ENCODE measurements at regions not wholly inside any gene's neighbourhood (a gene's known extent, or its start where the extent isn't known, plus 50 kb on each side); places are given as distances from the start of the nearest gene placed in this dataset.

DNA sequence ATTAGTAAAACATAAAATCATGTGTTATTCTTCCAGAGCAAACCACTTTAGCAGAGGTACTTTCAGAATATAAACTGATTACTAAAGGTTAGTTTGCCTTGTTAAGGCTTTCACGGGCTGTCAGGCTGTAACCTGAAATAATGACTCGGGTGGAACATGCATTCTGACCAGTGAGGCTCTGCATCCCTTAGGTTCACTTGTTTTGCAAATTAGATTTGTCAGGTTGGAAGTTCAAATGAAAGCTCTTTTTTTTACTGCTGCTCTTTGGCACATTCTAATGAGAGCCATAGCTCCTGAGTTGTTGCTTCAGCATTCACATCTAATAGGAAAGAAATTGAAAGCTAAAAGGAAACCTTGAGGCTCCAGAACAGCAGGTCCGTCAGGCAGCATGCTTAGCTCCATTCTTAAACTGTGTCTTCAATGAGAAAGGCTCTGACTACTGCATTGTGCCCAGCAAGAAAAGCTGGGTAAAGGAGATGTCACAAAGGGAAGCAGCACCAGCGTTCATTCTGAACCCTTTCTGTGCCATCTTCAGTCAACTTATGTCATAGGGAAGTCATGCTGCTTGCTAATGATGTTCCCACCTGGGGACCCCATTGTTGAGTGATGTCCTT lies 445.5 kb upstream of the FBXO33 start:
- no peaks in the 10 kb centered on the region for H3K36me3 ChIP-seq (ENCODE audit: insufficient read depth, low read length)
- no peak overlapping the region for H3K4me3 ChIP-seq (ENCODE audit: low read length)
- H3K27me3 ChIP-seq (ENCODE audit: insufficient read depth, low read depth, low read length) = no peaks in the 10 kb centered on the region
- H3K9me2 ChIP-seq (ENCODE audit: insufficient read depth, low read length) = no peaks in the 10 kb centered on the region
- no peaks in the 10 kb centered on the region for H3K9me3 ChIP-seq (ENCODE audit: low read length)
- H3K9ac ChIP-seq (ENCODE audit: low read length) = no peak overlapping the region
- H3K79me2 ChIP-seq (replicated peaks; ENCODE audit: insufficient read depth, low read length) = no peaks in the 10 kb centered on the region
- H3F3A ChIP-seq (ENCODE audit: insufficient read depth, low read length, poor library complexity, severe bottlenecking) = no peaks in the 10 kb centered on the region
- no peak for TF ChIP-seq TAF1 (IDR thresholded peaks at IDR 0.05; ENCODE audit: low read depth)
- no peak for TF ChIP-seq MXI1 (conservative IDR thresholded peaks at IDR 0.05; ENCODE audit: poor library complexity, severe bottlenecking)
- TF ChIP-seq EP300 (conservative IDR thresholded peaks at IDR 0.05; ENCODE audit: poor library complexity, severe bottlenecking) = no peak
- TF ChIP-seq EZH2 (IDR thresholded peaks at IDR 0.05; ENCODE audit: borderline replicate concordance, insufficient read depth, low read length, poor library complexity, severe bottlenecking) = no peak
- TF ChIP-seq SMC3 (conservative IDR thresholded peaks at IDR 0.05; ENCODE audit: poor library complexity) = no peak
- TF ChIP-seq, protein P1, sequence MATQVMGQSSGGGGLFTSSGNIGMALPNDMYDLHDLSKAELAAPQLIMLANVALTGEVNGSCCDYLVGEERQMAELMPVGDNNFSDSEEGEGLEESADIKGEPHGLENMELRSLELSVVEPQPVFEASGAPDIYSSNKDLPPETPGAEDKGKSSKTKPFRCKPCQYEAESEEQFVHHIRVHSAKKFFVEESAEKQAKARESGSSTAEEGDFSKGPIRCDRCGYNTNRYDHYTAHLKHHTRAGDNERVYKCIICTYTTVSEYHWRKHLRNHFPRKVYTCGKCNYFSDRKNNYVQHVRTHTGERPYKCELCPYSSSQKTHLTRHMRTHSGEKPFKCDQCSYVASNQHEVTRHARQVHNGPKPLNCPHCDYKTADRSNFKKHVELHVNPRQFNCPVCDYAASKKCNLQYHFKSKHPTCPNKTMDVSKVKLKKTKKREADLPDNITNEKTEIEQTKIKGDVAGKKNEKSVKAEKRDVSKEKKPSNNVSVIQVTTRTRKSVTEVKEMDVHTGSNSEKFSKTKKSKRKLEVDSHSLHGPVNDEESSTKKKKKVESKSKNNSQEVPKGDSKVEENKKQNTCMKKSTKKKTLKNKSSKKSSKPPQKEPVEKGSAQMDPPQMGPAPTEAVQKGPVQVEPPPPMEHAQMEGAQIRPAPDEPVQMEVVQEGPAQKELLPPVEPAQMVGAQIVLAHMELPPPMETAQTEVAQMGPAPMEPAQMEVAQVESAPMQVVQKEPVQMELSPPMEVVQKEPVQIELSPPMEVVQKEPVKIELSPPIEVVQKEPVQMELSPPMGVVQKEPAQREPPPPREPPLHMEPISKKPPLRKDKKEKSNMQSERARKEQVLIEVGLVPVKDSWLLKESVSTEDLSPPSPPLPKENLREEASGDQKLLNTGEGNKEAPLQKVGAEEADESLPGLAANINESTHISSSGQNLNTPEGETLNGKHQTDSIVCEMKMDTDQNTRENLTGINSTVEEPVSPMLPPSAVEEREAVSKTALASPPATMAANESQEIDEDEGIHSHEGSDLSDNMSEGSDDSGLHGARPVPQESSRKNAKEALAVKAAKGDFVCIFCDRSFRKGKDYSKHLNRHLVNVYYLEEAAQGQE (IDR thresholded peaks at IDR 0.05; ENCODE audit: borderline replicate concordance) = no peak
- TF ChIP-seq RAD21 (conservative IDR thresholded peaks at IDR 0.05) = no peak
- no peak for TF ChIP-seq POLR2AphosphoS5 (IDR thresholded peaks at IDR 0.05)
- TF ChIP-seq, protein P2, sequence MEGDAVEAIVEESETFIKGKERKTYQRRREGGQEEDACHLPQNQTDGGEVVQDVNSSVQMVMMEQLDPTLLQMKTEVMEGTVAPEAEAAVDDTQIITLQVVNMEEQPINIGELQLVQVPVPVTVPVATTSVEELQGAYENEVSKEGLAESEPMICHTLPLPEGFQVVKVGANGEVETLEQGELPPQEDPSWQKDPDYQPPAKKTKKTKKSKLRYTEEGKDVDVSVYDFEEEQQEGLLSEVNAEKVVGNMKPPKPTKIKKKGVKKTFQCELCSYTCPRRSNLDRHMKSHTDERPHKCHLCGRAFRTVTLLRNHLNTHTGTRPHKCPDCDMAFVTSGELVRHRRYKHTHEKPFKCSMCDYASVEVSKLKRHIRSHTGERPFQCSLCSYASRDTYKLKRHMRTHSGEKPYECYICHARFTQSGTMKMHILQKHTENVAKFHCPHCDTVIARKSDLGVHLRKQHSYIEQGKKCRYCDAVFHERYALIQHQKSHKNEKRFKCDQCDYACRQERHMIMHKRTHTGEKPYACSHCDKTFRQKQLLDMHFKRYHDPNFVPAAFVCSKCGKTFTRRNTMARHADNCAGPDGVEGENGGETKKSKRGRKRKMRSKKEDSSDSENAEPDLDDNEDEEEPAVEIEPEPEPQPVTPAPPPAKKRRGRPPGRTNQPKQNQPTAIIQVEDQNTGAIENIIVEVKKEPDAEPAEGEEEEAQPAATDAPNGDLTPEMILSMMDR (IDR thresholded peaks at IDR 0.05; ENCODE audit: poor library complexity, severe bottlenecking) = no peak
- no peak overlapping the region for H2AFZ ChIP-seq (ENCODE audit: low read depth, low read length)
- no peak overlapping the region for H3K4me2 ChIP-seq (ENCODE audit: low read length)
- no peak overlapping the region for H3K27ac ChIP-seq (ENCODE audit: low read length)
- H4K20me1 ChIP-seq (ENCODE audit: insufficient read depth) = no peaks in the 10 kb centered on the region

DNA sequence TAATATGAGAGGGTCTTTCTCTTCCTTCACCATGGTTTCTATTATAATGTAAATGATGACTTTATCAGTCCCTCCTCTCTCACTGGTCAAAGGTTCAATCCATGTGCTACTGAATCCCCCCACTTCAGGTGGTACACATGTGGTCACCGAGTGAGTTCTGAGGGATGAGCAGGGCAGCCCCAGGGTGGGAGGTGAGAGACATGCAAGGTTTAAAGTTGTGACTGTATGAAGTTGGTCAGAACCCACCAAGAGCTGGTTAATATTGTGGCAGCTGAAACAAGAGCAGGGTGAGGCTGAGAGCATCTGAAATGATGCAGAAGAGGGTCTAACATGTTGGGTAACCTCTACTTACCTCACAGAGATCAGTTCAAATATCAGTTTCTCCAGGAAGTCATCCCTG lies 444.7 kb upstream of the FBXO33 start:
- H3K79me2 ChIP-seq (replicated peaks; ENCODE audit: insufficient read depth, low read length) = no peaks in the 10 kb centered on the region
- no peaks in the 10 kb centered on the region for H4K20me1 ChIP-seq (ENCODE audit: insufficient read depth)
- TF ChIP-seq, protein P1 (IDR thresholded peaks at IDR 0.05; ENCODE audit: borderline replicate concordance) = no peak
- no peak for TF ChIP-seq MXI1 (conservative IDR thresholded peaks at IDR 0.05; ENCODE audit: poor library complexity, severe bottlenecking)
- no peak for TF ChIP-seq SMC3 (conservative IDR thresholded peaks at IDR 0.05; ENCODE audit: poor library complexity)
- TF ChIP-seq POLR2AphosphoS5 (IDR thresholded peaks at IDR 0.05) = no peak
- no peak for TF ChIP-seq RAD21 (conservative IDR thresholded peaks at IDR 0.05)
- no peak for TF ChIP-seq EP300 (conservative IDR thresholded peaks at IDR 0.05; ENCODE audit: poor library complexity, severe bottlenecking)
- TF ChIP-seq EZH2 (IDR thresholded peaks at IDR 0.05; ENCODE audit: borderline replicate concordance, insufficient read depth, low read length, poor library complexity, severe bottlenecking) = no peak
- TF ChIP-seq, protein P2 (IDR thresholded peaks at IDR 0.05; ENCODE audit: poor library complexity, severe bottlenecking) = no peak
- TF ChIP-seq TAF1 (IDR thresholded peaks at IDR 0.05; ENCODE audit: low read depth) = no peak
- H3K9me3 ChIP-seq (ENCODE audit: low read length) = no peaks in the 10 kb centered on the region
- H3K27me3 ChIP-seq (ENCODE audit: insufficient read depth, low read depth, low read length) = no peaks in the 10 kb centered on the region
- no peak overlapping the region for H2AFZ ChIP-seq (ENCODE audit: low read depth, low read length)
- H3K9ac ChIP-seq (ENCODE audit: low read length) = no peak overlapping the region
- no peak overlapping the region for H3K4me2 ChIP-seq (ENCODE audit: low read length)
- no peak overlapping the region for H3K27ac ChIP-seq (ENCODE audit: low read length)
- H3K9me2 ChIP-seq (ENCODE audit: insufficient read depth, low read length) = no peaks in the 10 kb centered on the region
- H3K36me3 ChIP-seq (ENCODE audit: insufficient read depth, low read length) = no peaks in the 10 kb centered on the region
- H3K4me3 ChIP-seq (ENCODE audit: low read length) = no peak overlapping the region
- no peaks in the 10 kb centered on the region for H3F3A ChIP-seq (ENCODE audit: insufficient read depth, low read length, poor library complexity, severe bottlenecking)

All from neural cell (in vitro differentiated cells).